T47D (cell line): ENCODE measurements at regions not wholly inside any gene's neighbourhood (a gene's known extent, or its start where the extent isn't known, plus 50 kb on each side); places are given as distances from the start of the nearest gene placed in this dataset.

ENCODE experiments used
- DNase-seq, 2 experiments: peaks; one replicate each; pipeline versions ENCODE4 v3.0.0 to v3.0.0-alpha.2; 2011 to 2012; ENCODE audit warnings: low read depth in 1 of 2, low spot score in 1 of 2
- JUND ChIP-seq: IDR thresholded peaks from 2 replicates; pipeline ENCODE4 v1.6.1; 2012; ENCODE audit warnings: low read depth
- in situ Hi-C: cut with HindIII; loops from 2 replicates; pipeline ENCODE4 v1.10.0; 2016; ENCODE audit warnings: low sequenced_read_pairs, low pct_unique_long_range_greater_than_20kb

DNA sequence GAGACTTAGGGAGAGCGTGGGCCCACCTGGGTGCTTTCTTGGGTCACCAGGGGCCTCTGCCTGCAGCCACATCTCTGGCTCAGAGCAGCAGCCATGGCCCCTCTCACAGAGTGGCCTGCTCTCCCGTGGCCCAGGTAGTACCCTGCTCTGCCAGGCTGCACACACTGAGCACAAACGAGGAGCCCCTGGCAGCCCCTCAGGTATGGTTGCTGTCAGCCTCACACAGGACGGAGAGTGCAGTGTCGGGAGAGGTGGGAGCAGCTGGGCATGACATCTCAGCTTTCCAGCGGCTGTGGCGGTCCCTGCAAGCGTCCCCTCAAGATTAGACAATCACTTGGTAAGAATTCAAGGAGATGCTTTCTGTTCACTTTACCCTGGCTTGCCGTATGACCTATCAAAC lies 137.0 kb upstream of the IRX4 start:
- in situ Hi-C loops: no loop called here
- DNase-seq: no peak
- no peak for TF ChIP-seq JUND

DNA sequence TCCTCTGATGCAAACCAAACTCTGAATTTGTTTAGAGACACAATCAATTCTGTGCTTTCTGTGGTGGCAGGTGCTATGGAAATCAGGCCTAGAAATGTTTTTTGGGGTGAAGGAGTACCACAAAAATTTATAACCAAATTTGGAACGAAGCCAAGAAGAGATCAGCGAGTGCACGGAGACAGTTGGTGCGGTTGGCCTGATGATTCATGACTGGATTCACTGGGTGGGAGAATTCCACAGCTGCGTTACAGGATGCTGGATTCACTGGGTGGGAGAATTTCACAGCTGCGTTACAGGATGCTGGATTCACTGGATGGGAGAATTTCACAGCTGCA lies 135.6 kb upstream of the IRX4 start:
- no peak for DNase-seq
- in situ Hi-C loops: no loop called here
- TF ChIP-seq JUND: no peak

DNA sequence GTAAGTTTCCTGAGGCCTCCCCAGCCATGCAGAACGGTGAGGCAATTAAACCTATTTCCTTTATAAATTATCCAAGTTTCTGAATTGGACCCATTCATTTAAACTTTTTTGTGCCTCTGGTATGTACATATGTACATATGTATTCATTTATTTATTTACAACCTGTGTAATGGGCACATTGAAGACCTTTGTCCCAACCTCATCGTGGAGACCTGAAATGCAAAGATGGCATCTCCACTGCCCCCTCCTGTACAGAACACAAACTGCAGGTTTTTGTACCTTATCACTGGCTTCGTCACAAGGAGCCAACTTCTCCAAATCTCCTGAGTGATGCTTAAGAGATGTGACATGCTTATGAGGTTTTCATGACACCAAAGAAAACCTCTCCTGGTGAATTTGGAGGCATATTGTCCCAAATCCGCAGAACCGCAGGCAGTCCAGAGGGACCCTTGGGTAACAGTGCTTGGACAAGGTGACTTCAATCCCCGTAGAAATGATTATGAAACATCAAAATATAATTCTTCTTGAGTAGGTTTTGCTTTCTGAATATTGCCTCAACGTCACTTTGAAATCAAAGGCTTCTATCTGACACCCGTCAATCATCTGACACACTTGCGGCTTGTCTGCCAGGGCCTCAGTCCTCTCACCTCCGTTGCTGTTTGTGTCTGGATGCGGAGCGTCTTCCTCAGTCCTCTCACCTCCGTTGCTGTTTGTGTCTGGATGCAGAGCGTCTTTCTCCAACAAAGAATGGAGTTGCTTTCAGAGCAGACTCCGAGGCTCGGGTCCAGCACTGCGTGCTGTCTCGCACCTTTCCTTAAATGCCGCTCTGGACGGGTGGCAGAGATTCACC lies 135.0 kb upstream of the IRX4 start:
- peak in 1 of 2 experiments; percentile 26 for DNase-seq
- in situ Hi-C loops: no loop called here
- no peak for TF ChIP-seq JUND

DNA sequence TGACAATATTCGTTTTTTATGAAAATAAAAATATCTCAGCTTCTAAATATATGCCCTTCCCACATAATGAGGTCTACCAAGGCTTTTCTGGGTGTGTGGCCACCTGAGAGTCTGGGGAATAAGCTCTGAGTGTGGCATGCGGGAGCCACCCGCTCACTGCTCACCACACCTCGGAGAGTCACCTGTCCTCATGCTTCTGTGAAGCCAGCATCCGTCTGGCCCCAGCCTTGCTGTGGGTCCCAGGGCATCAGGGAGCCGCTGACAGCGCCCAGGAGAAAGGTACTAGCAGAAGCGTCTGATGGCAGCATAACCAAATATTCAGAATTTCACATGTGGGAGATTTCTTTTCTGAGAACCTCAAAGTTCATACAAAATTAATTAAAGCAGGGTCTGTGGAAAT lies 133.2 kb upstream of the IRX4 start:
- DNase-seq: no peak
- no peak for TF ChIP-seq JUND
- in situ Hi-C loops: no loop called here

DNA sequence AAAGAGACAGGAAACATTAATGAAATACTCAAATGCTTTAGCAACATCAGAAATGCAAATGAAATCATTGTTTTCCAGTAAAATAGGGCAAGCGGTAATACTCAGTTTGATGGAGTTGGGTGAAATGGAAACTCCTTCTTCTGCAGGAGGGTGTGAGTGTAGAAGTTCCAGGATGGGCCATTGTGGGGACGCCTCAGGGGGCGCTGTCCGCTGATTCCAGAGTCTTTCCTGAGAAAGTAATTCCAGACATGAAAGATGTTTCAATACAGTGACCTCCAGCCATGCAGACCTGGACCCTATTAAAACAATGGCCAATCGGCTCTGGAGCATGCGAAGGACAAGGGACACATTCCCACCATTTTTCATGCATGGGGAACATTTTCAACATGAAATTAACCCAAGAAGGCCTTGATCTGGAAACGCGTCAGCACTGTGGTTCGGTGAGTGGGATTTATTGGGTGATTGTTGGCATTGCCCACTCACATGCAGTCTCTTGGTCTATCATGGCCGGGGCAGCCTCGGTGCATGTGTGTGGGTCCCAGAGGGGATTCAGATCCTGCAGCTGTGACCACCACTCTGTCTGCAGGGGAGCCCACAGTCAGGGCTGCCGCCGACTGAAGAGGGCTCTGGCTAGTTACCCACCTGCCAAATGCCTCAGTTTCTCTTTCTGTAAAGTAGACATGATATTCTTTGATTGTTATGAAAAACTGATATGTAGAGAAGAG lies 132.6 kb upstream of the IRX4 start:
- DNase-seq: no peak
- in situ Hi-C loops: no loop called here
- TF ChIP-seq JUND: no peak

DNA sequence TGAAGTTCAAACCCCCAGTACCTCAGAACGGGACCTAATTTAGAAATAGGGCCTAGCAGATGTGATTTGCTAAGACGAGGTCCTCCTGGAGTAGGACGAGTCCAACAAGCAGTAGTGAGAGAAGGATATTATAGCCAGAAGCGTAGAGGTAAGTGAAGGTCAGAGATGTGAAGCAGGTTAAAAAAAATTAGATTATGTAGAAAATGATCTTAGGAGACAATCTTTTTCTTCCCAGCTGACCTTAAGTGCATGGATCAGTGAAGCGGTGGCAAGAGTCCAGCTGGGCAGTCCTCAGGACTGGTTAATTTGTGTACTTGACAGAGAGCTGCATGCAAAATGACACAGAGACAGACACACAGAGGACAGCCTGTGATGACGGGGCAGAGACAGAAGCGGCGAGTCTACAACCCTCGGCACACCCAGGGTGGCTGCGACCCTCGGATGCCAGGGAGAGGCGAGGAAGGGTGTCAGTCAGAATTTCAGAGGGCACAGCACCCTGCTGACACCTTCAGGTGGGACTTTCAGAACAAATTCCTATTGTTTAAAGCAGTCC lies 131.4 kb upstream of the IRX4 start:
- no peak for DNase-seq
- TF ChIP-seq JUND: no peak
- in situ Hi-C loops: no loop called here

DNA sequence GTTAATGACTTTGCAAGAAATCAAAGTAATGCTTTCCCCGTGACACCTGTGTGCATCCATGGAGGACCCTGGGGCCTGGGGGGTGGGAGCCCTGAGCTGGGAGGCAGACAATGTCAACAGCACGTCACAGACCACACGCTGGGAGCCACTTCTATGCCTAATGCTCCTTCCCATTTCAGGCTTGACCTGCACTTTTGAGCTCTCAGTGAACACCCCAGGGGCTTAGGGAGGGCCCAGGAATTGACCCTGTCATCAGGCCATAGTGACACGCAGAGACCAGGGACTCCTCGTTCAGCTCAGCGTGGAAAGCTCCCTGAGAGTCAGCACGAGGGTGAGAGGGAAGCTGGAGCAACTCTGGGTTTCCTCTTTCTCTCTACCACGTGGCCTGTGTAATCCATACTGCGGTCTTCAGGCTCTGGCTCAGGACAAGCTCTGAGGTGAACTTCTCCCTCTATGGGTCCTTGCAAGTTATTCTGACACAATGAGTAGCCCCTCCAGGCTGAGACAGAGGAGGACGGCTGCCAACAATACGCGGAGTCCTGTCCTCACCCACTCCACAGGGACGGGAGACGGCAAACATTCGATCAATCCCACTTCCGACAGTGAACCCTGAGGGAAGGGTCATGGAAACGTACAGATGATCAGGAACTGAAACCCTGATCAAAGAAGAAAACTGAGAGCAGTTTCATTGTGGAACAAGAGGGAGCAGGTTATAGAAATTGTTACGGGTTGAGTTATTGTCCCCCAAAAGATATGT lies 130.8 kb upstream of the IRX4 start:
- DNase-seq: no peak
- in situ Hi-C loops: no loop called here
- TF ChIP-seq JUND: no peak

DNA sequence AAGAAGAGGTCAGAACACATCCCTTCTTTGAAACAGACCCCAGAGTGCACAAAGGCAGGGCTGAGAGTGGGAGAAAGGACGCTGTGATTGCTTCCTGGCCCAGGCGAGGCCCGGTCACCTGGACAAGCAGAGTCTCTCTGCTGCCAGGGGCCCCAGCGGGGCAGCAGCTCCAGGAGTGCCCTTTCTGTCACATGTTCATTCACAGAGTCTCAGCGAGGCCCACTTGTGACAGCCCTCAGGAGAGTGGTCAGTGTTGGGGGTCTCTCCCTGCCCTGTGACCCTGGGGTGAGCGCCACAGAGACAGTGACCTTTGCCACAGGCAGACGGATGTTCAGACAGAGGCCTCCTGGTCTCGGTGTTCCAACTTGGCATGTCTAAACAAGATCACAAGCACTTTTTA lies 130.2 kb upstream of the IRX4 start:
- in situ Hi-C loops: no loop called here
- TF ChIP-seq JUND: no peak
- no peak for DNase-seq

DNA sequence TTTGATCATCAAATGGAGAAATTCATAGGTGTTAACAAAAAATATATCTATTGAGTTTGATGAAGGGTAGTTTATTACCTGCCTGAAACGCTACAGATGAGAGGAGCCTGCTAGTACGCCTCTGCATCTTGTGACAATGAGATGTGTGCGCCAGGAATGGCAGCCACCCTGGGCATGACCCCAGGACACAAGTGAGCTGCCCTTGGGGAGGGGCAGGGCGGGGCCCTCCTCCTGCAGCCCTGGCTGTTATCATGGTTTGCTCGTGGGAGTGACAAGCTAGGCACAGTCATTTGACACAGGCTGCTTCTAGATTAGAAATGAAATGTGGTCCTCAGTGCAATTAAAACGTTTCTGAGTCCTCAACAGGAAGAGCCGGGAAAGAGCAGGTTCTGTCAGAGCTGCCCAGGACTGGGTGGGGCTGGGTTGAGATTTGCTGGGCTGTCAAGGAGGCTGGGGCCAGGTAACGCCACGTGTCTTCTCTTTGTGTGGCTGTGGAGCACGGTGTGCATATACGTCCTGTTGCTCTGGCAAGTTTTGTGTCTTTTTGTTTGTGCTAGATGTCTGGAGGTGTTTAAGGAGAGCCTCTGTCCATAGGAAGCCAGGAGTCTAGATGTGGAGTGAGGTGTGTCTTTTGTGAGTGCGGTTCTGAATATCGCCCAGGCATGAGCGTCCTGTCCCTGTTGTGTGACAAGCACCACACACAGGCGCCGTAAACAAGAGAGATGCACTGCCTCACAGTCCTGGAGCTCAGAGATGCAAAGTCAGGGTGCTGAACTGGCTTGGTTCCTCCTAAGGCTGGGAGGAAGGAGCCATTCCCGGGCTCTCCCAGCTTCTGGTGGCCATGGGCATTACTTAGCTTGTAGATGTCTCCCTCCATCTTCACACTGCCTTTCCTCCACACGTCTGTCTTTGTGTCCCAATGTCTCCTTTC lies 129.0 kb upstream of the IRX4 start:
- DNase-seq: no peak
- in situ Hi-C loops: no loop called here
- TF ChIP-seq JUND: no peak

DNA sequence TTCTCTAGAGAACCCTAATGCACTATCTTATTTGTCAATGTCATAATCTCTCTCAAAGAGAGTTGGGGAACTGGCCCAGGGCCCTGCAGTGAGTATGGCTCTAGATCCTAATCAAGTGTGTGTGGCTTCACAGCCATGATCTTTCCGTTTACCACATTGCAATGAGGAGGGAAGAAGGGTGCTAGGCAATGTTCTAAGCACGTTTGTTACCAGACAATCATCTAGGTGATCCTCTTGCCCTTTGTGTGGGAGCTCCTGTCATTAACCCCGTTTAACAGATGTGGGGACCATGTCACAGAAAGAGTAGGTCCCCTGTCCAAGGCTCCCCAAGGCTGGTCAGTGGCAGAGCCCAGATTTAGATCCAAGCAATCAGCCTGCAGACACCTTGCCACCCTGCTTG lies 128.2 kb upstream of the IRX4 start:
- no peak for DNase-seq
- in situ Hi-C loops: no loop called here
- no peak for TF ChIP-seq JUND

DNA sequence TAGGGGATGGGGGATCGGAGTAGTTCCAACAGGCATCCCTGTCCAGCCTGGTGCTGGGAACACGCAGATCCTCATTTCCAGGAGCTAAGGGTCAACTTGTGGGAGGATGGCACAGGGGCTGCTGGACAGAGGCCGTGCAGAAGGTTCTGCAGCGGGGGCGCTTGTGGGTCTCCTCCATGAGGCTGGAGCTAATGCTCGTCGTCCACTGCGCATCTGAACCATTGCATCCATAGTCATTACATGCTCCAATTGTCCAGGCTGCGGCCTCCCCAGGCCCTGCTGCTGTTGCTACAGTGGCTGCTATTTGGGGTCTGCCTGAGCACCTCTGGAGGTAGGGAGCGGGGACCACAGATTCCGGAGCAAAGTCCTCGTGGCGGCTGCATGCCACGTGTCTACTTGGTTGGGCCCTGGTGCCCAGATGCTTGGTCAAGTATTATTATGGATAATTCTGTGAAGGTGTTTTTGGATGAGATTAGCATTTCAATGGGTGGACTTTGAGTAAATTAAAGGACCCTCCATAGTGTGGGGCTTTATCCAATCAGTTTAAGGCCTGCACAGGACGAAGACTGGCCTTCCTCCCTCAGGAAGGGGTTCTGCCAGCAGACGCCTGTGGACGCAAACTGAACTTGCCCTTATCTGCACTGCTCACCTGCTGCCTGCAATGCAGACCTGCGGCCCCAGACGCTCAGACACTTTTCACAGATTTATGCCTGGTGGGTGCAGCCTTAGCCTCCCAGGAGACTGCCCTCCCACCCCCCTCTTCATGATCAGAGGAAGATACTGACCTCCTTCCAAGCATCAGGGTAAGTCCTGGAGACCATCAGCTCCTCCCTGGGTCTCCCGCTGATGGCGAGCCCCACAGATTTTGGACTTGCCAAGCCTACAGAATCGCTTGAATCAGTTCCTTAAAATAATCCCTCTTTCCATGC lies 127.5 kb upstream of the IRX4 start:
- in situ Hi-C loops: no loop called here
- no peak for TF ChIP-seq JUND
- DNase-seq: no peak
